ENCODE measurements at regions not wholly inside any gene's neighbourhood (a gene's known extent, or its start where the extent isn't known, plus 50 kb on each side); places are given as distances from the start of the nearest gene placed in this dataset.

DNA sequence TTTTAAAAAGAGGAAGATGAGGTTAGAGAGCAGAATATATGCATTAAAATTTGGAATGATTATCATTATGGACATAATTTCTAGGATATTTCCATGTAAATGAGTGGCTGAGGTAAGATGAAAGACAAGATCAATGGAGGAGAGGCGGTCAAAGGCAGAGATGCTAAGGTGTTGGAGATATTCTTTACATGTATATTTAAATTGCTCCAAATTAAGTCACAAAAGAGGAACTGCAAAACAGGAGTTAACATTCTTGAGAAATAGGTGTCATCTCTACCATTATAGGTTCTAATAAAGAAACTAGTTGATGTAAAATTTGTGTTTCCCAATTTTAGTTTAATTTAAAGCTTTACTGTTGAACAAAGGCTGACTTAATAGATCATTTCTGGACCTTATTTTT is 268.5 kb upstream of the PPFIA2 start:
- DNase-seq (no peak), ATAC-seq (ENCODE audit: low FRiP score in 2 of 2) (no peak)
- WGBS, 2 donors, result 93 to 94% methylated on average over 1 of the region's 1 CpG
- H3K27ac ChIP-seq, result no peak overlapping the region
- TF ChIP-seq POLR2AphosphoS5 (IDR thresholded peaks at IDR 0.05), result no peak
- no peak for TF ChIP-seq EP300 (IDR thresholded peaks at IDR 0.05)
- TF ChIP-seq, protein P1, sequence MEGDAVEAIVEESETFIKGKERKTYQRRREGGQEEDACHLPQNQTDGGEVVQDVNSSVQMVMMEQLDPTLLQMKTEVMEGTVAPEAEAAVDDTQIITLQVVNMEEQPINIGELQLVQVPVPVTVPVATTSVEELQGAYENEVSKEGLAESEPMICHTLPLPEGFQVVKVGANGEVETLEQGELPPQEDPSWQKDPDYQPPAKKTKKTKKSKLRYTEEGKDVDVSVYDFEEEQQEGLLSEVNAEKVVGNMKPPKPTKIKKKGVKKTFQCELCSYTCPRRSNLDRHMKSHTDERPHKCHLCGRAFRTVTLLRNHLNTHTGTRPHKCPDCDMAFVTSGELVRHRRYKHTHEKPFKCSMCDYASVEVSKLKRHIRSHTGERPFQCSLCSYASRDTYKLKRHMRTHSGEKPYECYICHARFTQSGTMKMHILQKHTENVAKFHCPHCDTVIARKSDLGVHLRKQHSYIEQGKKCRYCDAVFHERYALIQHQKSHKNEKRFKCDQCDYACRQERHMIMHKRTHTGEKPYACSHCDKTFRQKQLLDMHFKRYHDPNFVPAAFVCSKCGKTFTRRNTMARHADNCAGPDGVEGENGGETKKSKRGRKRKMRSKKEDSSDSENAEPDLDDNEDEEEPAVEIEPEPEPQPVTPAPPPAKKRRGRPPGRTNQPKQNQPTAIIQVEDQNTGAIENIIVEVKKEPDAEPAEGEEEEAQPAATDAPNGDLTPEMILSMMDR (IDR thresholded peaks at IDR 0.05), result no peak
- TF ChIP-seq POLR2A (IDR thresholded peaks at IDR 0.05), result no peak
- H3K36me3 ChIP-seq, result no peaks in the 10 kb centered on the region
- H3K9me3 ChIP-seq, result no peaks in the 10 kb centered on the region
- H3K4me1 ChIP-seq, result no peaks in the 10 kb centered on the region
- no peak overlapping the region for H3K4me3 ChIP-seq
- no peaks in the 10 kb centered on the region for H3K27me3 ChIP-seq

DNA sequence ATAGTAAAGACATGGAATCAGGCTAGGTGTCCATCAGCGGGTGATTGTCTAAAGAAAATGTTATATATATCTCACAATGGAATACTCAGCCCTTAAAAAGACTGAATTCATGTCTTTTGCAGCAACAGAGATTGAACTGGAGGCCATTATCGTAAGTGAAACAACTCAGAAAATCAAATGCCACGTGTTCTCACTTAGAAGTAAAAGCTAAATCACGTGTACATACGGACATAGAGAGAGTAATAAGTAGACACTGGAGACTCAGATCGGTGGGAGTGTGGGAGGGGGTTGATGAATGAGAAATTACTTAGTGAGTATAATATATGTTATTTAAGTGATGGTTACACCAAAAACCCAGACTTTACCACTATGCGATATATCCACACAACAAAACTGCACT is 266.3 kb upstream of the PPFIA2 start:
- H3K4me1 ChIP-seq, result no peaks in the 10 kb centered on the region
- H3K9me3 ChIP-seq, result no peaks in the 10 kb centered on the region
- ATAC-seq (ENCODE audit: low FRiP score in 2 of 2) (no peak), DNase-seq (no peak)
- H3K27ac ChIP-seq, result no peak overlapping the region
- no peaks in the 10 kb centered on the region for H3K36me3 ChIP-seq
- TF ChIP-seq POLR2A (IDR thresholded peaks at IDR 0.05), result no peak
- 89 to 91% methylated on average over 7 of the region's 7 CpGs for WGBS, 2 donors
- H3K4me3 ChIP-seq, result no peak overlapping the region
- H3K27me3 ChIP-seq, result no peaks in the 10 kb centered on the region

DNA sequence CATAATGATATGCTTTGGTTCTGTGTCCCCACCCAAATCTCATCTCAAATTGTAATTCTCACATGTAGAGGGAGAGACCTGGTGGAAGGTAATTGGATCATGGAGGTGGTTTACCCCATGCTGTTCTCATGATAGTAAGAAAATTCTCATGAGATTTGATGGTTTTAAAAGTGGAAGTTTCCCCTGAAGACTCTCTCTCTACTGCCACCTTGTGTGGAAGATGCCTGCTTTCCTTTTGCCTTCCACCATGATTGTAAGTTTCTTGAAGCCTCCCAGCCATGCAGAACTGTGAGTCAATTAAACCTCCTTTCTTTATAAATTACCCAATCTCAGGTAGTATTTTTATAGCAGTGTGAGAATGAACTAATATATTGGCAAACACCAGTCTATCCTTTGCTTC is 260.4 kb upstream of the PPFIA2 start:
- no peaks in the 10 kb centered on the region for H3K27me3 ChIP-seq
- no peaks in the 10 kb centered on the region for H3K36me3 ChIP-seq
- ATAC-seq (ENCODE audit: low FRiP score in 2 of 2), result no peak
- no peak for TF ChIP-seq POLR2AphosphoS5 (IDR thresholded peaks at IDR 0.05)
- TF ChIP-seq, protein P1 (IDR thresholded peaks at IDR 0.05), result peak in 1 of 6 experiments; percentile 16
- H3K9me3 ChIP-seq, result no peaks in the 10 kb centered on the region
- H3K27ac ChIP-seq, result no peak overlapping the region
- no peak overlapping the region for H3K4me3 ChIP-seq
- no peaks in the 10 kb centered on the region for H3K4me1 ChIP-seq
- no peak for DNase-seq

GRCh38 chr12:82015623-82016347 is 256.6 kb upstream of the PPFIA2 start:
- WGBS, 2 donors, result 91 to 100% methylated on average over 1 of the region's 1 CpG
- no peak for DNase-seq
- no peaks in the 10 kb centered on the region for H3K27me3 ChIP-seq

DNA sequence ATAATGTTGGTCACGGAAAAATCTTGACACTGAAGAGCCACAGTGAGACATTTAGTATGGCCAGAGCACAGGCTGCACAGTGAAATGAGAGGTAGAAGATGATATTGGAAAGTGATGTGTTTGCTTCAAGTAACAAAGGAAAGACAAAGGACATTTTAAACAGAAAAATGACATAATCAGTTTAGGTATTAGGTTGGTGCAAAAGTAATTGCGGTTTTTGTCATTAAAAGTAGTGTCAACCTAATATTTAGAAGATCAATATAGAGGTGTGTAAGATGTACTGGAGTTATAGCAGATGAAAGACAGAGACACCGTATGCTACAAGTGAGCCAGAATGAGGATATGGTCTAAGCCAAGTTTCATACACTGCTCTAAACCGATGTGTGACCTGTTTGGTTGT is 253.0 kb upstream of the PPFIA2 start:
- Histone ChIP-seq H3K36me3 (no peaks in the 10 kb centered on the region), H3K27ac (no peak overlapping the region), H3K27me3 (no peaks in the 10 kb centered on the region), H3K4me1 (no peaks in the 10 kb centered on the region), H3K4me3 (no peak overlapping the region), H3K9me3 (no peaks in the 10 kb centered on the region)
- WGBS, 2 donors, result 86 to 89% methylated on average over 4 of the region's 4 CpGs
- DNase-seq (no peak), ATAC-seq (ENCODE audit: low FRiP score in 2 of 2) (no peak)
- no peak for TF ChIP-seq POLR2A (IDR thresholded peaks at IDR 0.05)
- no peak for TF ChIP-seq POLR2AphosphoS5 (IDR thresholded peaks at IDR 0.05)
- no peak for TF ChIP-seq EP300 (IDR thresholded peaks at IDR 0.05)
- TF ChIP-seq, protein P1 (IDR thresholded peaks at IDR 0.05), result no peak

More at GRCh38 chr12:82015623-82016347, 256.6 kb upstream of the PPFIA2 start:
- Histone ChIP-seq H3K9me3 (no peaks in the 10 kb centered on the region), H3K4me1 (no peaks in the 10 kb centered on the region), H3K27ac (no peak overlapping the region), H3K36me3 (no peaks in the 10 kb centered on the region), H3K4me3 (no peak overlapping the region)
- no peak for ATAC-seq (ENCODE audit: low FRiP score in 2 of 2)
- TF ChIP-seq POLR2A (IDR thresholded peaks at IDR 0.05), result no peak
- TF ChIP-seq EP300 (IDR thresholded peaks at IDR 0.05), result no peak
- TF ChIP-seq, protein P1 (IDR thresholded peaks at IDR 0.05), result no peak
- no peak for TF ChIP-seq POLR2AphosphoS5 (IDR thresholded peaks at IDR 0.05)

All from upper lobe of left lung (tissue), 6 donors.